SK-N-MC (cell line): ENCODE measurements at regions not wholly inside any gene's neighbourhood (a gene's known extent, or its start where the extent isn't known, plus 50 kb on each side); places are given as distances from the start of the nearest gene placed in this dataset.
"Not testable (repeated sequence)": the region's sequence is repeated elsewhere in the genome, so short reads cannot be mapped to it uniquely, and the experiment has no call there.

Experiments
- DNase-seq: peaks from one replicate; pipeline ENCODE4 v3.0.0-alpha.2; 2011; ENCODE audit warnings: low read depth, low spot score
- H3K27ac ChIP-seq: fragments of 200-600 bp; sonication (generic); 2 replicates; pipeline ENCODE4 v1.5.1; 2016; ENCODE audit warnings: mixed run types
- H3K36me3 ChIP-seq: fragments of 200-600 bp; sonication (generic); 2 replicates; pipeline ENCODE4 v1.6.1; 2017; ENCODE audit warnings: antibody characterized with exemption, low read length, mixed read lengths; ENCODE audit not compliant: insufficient read depth
- H3K4me3 ChIP-seq: fragments of 200-600 bp; sonication (generic); 2 replicates; pipeline ENCODE4 v1.5.1; 2016
- H3K9ac ChIP-seq: fragments of 200-600 bp; sonication (generic); 2 replicates; pipeline ENCODE4 v1.8.0; 2017; ENCODE audit warnings: mixed run types, mixed read lengths; ENCODE audit not compliant: insufficient read length
- H3K9me3 ChIP-seq: fragments of 200-600 bp; sonication (generic); 2 replicates; pipeline ENCODE4 v1.6.1; 2017; ENCODE audit warnings: low read depth, mild to moderate bottlenecking, antibody characterized with exemption, low read length, moderate library complexity, mixed read lengths
- EZH2 ChIP-seq: fragments of 200-600 bp; sonication (generic); IDR thresholded peaks from one replicate; pipeline ENCODE4 v1.6.1; 2017; ENCODE audit warnings: antibody characterized with exemption
- FOXP2 ChIP-seq: optimal IDR thresholded peaks from 2 replicates; pipeline ENCODE3; 2011; ENCODE audit warnings: mild to moderate bottlenecking, moderate library complexity; ENCODE audit not compliant: insufficient read depth; ENCODE audit errors: extremely low read length, control extremely low read depth
- POLR2AphosphoS5 ChIP-seq: IDR thresholded peaks from 2 replicates; pipeline ENCODE4 v1.6.1; 2012; ENCODE audit warnings: mild to moderate bottlenecking, low read depth, low read length, borderline replicate concordance

- Histone ChIP-seq H3K27ac (no peak overlapping the region), H3K9me3 (no peaks in the 10 kb centered on the region), H3K36me3 (no peaks in the 10 kb centered on the region), H3K4me3 (no peak overlapping the region), H3K9ac (no peak overlapping the region)
- DNase-seq: no peak
- no peak for TF ChIP-seq FOXP2
- TF ChIP-seq EZH2: no peak
- no peak for TF ChIP-seq POLR2AphosphoS5
Measured at GRCh38 chr6:17210683-17211082, 70.5 kb upstream of the RBM24 start.

GRCh38 chr6:17211101-17211500, 70.1 kb upstream of the RBM24 start:
- no peak for DNase-seq
- Histone ChIP-seq H3K36me3 (no peaks in the 10 kb centered on the region), H3K9me3 (no peaks in the 10 kb centered on the region), H3K27ac (no peak overlapping the region), H3K9ac (no peak overlapping the region), H3K4me3 (no peak overlapping the region)
- TF ChIP-seq FOXP2 (no peak), EZH2 (no peak), POLR2AphosphoS5 (no peak)

- no peak for DNase-seq
- TF ChIP-seq FOXP2 (no peak), EZH2 (no peak), POLR2AphosphoS5 (no peak)
- H3K36me3 ChIP-seq: no peaks in the 10 kb centered on the region
- H3K9ac ChIP-seq: no peak overlapping the region
- H3K4me3 ChIP-seq: no peak overlapping the region
- H3K9me3 ChIP-seq: no peaks in the 10 kb centered on the region
- no peak overlapping the region for H3K27ac ChIP-seq
Measured at GRCh38 chr6:17212546-17213371, 68.4 kb upstream of the RBM24 start.

- DNase-seq: no peak
- no peaks in the 10 kb centered on the region for H3K9me3 ChIP-seq
- H3K36me3 ChIP-seq: no peaks in the 10 kb centered on the region
- TF ChIP-seq FOXP2: no peak
- no peak for TF ChIP-seq EZH2
- no peak for TF ChIP-seq POLR2AphosphoS5
- H3K4me3 ChIP-seq: no peak overlapping the region
- H3K9ac ChIP-seq: no peak overlapping the region
- H3K27ac ChIP-seq: no peak overlapping the region
Measured at GRCh38 chr6:17214106-17214505, 67.1 kb upstream of the RBM24 start.

GRCh38 chr6:17216972-17217371, 64.2 kb upstream of the RBM24 start:
- DNase-seq, H3K36me3 ChIP-seq, H3K27ac ChIP-seq: not testable (repeated sequence)

GRCh38 chr6:17218023-17218748, 63.0 kb upstream of the RBM24 start:
- H3K27ac ChIP-seq: no peak overlapping the region
- H3K9me3 ChIP-seq: no peaks in the 10 kb centered on the region
- H3K9ac ChIP-seq: no peak overlapping the region
- TF ChIP-seq FOXP2 (no peak), EZH2 (no peak), POLR2AphosphoS5 (no peak)
- no peaks in the 10 kb centered on the region for H3K36me3 ChIP-seq
- H3K4me3 ChIP-seq: no peak overlapping the region
- no peak for DNase-seq

More at GRCh38 chr6:17216972-17217371, 64.2 kb upstream of the RBM24 start:
- not testable (repeated sequence) for H3K9me3 ChIP-seq, H3K4me3 ChIP-seq, H3K9ac ChIP-seq

- TF ChIP-seq EZH2 (no peak), FOXP2 (no peak), POLR2AphosphoS5 (no peak)
- Histone ChIP-seq H3K9me3 (no peaks in the 10 kb centered on the region), H3K36me3 (no peaks in the 10 kb centered on the region), H3K27ac (no peak overlapping the region), H3K4me3 (no peak overlapping the region), H3K9ac (no peak overlapping the region)
- DNase-seq: no peak
Measured at GRCh38 chr6:17218749-17219093, 62.4 kb upstream of the RBM24 start.

- no peak for DNase-seq
- TF ChIP-seq EZH2 (no peak), FOXP2 (no peak), POLR2AphosphoS5 (no peak)
- H3K9me3 ChIP-seq: no peaks in the 10 kb centered on the region
- H3K27ac ChIP-seq: no peak overlapping the region
- H3K36me3 ChIP-seq: no peaks in the 10 kb centered on the region
- H3K9ac ChIP-seq: no peak overlapping the region
- no peak overlapping the region for H3K4me3 ChIP-seq
Measured at GRCh38 chr6:17219098-17219497, 62.1 kb upstream of the RBM24 start.

GRCh38 chr6:17220040-17220910, 60.9 kb upstream of the RBM24 start:
- no peak overlapping the region for H3K4me3 ChIP-seq
- H3K9me3 ChIP-seq: no peaks in the 10 kb centered on the region
- H3K27ac ChIP-seq: no peak overlapping the region
- no peak for DNase-seq
- no peaks in the 10 kb centered on the region for H3K36me3 ChIP-seq
- H3K9ac ChIP-seq: no peak overlapping the region
- no peak for TF ChIP-seq EZH2
- TF ChIP-seq FOXP2: no peak
- no peak for TF ChIP-seq POLR2AphosphoS5
